Prostate gland (tissue), 2 donors: ENCODE measurements at regions not wholly inside any gene's neighbourhood (a gene's known extent, or its start where the extent isn't known, plus 50 kb on each side); places are given as distances from the start of the nearest gene placed in this dataset.

ENCODE experiments used
- POLR2A ChIP-seq: fragments of 450-650 bp; IDR thresholded peaks from one replicate; pipeline ENCODE4 v1.6.1; 2016; ENCODE audit warnings: antibody characterized with exemption, mild to moderate bottlenecking
- TF ChIP-seq, protein P1 (sequence below), 4 experiments: fragments of 200-600 bp in 2 of 4; fragments of 450-650 bp in 2 of 4; sonication (generic) in 2 of 4; IDR thresholded peaks; 1 replicate in 3 of 4; 2 replicates in 1 of 4; pipeline ENCODE4 v1.5.1; 2016 to 2019; ENCODE audit warnings: antibody characterized with exemption in 4 of 4, mild to moderate bottlenecking in 2 of 4, moderate library complexity in 2 of 4

DNA sequence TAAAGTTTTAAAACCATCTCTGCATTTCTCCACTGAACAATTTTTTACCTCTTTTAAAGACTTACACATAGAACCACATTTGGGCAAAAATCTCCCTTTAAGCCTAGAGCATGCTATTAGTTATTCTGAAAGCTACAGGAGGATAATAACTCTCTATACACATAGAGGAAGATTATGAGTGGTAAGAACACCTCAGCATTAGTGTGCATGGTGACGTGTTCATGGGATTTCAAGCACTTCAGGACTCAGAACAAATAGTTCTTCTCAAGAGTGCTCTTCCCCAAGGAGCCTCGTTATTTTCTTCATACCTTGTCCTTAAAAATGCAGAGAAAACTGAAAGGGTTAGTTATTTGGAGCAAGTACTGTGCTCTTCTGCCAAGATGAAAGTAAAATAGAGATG, 256.9 kb upstream of the TUSC1 start:
- TF ChIP-seq, protein P1, sequence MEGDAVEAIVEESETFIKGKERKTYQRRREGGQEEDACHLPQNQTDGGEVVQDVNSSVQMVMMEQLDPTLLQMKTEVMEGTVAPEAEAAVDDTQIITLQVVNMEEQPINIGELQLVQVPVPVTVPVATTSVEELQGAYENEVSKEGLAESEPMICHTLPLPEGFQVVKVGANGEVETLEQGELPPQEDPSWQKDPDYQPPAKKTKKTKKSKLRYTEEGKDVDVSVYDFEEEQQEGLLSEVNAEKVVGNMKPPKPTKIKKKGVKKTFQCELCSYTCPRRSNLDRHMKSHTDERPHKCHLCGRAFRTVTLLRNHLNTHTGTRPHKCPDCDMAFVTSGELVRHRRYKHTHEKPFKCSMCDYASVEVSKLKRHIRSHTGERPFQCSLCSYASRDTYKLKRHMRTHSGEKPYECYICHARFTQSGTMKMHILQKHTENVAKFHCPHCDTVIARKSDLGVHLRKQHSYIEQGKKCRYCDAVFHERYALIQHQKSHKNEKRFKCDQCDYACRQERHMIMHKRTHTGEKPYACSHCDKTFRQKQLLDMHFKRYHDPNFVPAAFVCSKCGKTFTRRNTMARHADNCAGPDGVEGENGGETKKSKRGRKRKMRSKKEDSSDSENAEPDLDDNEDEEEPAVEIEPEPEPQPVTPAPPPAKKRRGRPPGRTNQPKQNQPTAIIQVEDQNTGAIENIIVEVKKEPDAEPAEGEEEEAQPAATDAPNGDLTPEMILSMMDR (IDR thresholded peaks at IDR 0.05) = no peak
- TF ChIP-seq POLR2A = no peak
